SK-N-SH (cell line): ENCODE measurements at regions not wholly inside any gene's neighbourhood (a gene's known extent, or its start where the extent isn't known, plus 50 kb on each side); places are given as distances from the start of the nearest gene placed in this dataset.

ENCODE experiments used
- CTCF ChIA-PET: fragments of 300-600, 350-600 bp; formaldehyde crosslinking; extraction: SDS; loops from one replicate; lab custom pipeline; 2021; lab: Yijun Ruan, JAX
- POLR2A ChIA-PET: fragments of 350-600 bp; sonication (Branson Sonifier 250); formaldehyde crosslinking; extraction: SDS; loops from one replicate; lab custom pipeline; 2020; ENCODE audit warnings: antibody characterized with exemption, inconsistent platforms; lab: Yijun Ruan, JAX
- DNase-seq: peaks from one replicate; pipeline ENCODE4 v3.0.0; 2012
- H2AFZ ChIP-seq: fragments of 200-600 bp; sonication (generic); 2 replicates; pipeline ENCODE4 v1.8.1; 2016; ENCODE audit warnings: antibody characterized with exemption, mild to moderate bottlenecking, low read depth
- H3F3A ChIP-seq: fragments of 200-600 bp; sonication (generic); replicated peaks from 2 replicates; pipeline ENCODE3; 2016; ENCODE audit warnings: antibody characterized with exemption, mild to moderate bottlenecking; ENCODE audit not compliant: insufficient read depth
- H3K27ac ChIP-seq, 2 experiments: fragments of 200-500 bp in 1 of 2; fragments of 200-600 bp in 1 of 2; sonication (Bioruptor generic) in 1 of 2; sonication (generic), shearing (Covaris generic) in 1 of 2; 2 replicates each; pipeline versions ENCODE4 v1.5.1 to v1.6.1; 2014 to 2016; ENCODE audit warnings: low read depth in 2 of 2, inconsistent platforms in 1 of 2, low read length in 1 of 2, mild to moderate bottlenecking in 1 of 2, mixed read lengths in 1 of 2
- H3K27me3 ChIP-seq: fragments of 200-600 bp; sonication (generic), shearing (Covaris generic); 2 replicates; pipeline ENCODE4 v1.6.1; 2016; ENCODE audit warnings: mixed run types; ENCODE audit not compliant: insufficient read depth
- H3K36me3 ChIP-seq, 2 experiments: fragments of 200-500 bp in 1 of 2; fragments of 200-600 bp in 1 of 2; sonication (Bioruptor generic) in 1 of 2; sonication (generic) in 1 of 2; replicated peaks in 1 of 2; 2 replicates each; pipeline versions ENCODE3 to v1.5.1; 2014 to 2016; ENCODE audit warnings: low read length in 1 of 2, mild to moderate bottlenecking in 1 of 2; ENCODE audit not compliant: insufficient read depth in 2 of 2, control insufficient read depth in 1 of 2
- H3K4me1 ChIP-seq, 2 experiments: fragments of 200-500 bp in 1 of 2; fragments of 200-600 bp in 1 of 2; sonication (Bioruptor generic) in 1 of 2; sonication (generic), shearing (Covaris generic) in 1 of 2; 2 replicates each; pipeline versions ENCODE4 v1.5.1 to v1.6.1; 2014 to 2016; ENCODE audit warnings: low read depth in 1 of 2, low read length in 1 of 2, mixed run types in 1 of 2; ENCODE audit not compliant: insufficient read depth in 2 of 2, control insufficient read depth in 1 of 2
- H3K4me2 ChIP-seq: fragments of 200-600 bp; sonication (generic), shearing (Covaris generic); 2 replicates; pipeline ENCODE4 v1.6.1; 2017; ENCODE audit warnings: mixed run types
- H3K4me3 ChIP-seq, 2 experiments: fragments of 200-500 bp in 1 of 2; fragments of 200-600 bp in 1 of 2; sonication (Bioruptor generic) in 1 of 2; sonication (generic), shearing (Covaris generic) in 1 of 2; 2 replicates each; pipeline versions ENCODE4 v1.5.1 to v1.8.1; 2014 to 2016; ENCODE audit warnings: low read depth in 2 of 2, inconsistent platforms in 1 of 2, low read length in 1 of 2, mild to moderate bottlenecking in 1 of 2, mixed read lengths in 1 of 2, moderate library complexity in 1 of 2
- H3K79me2 ChIP-seq: fragments of 200-600 bp; sonication (generic); 2 replicates; pipeline ENCODE4 v1.8.1; 2017; ENCODE audit warnings: mild to moderate bottlenecking; ENCODE audit not compliant: insufficient read depth
- H3K9ac ChIP-seq: fragments of 200-600 bp; sonication (generic); 2 replicates; pipeline ENCODE4 v1.6.1; 2017; ENCODE audit warnings: mixed run types
- H3K9me2 ChIP-seq: fragments of 200-600 bp; sonication (generic); 2 replicates; pipeline ENCODE4 v1.6.1; 2017; ENCODE audit warnings: mixed run types
- H3K9me3 ChIP-seq: fragments of 200-600 bp; sonication (generic); 2 replicates; pipeline ENCODE4 v1.6.1; 2017; ENCODE audit warnings: mixed run types, mild to moderate bottlenecking, moderate library complexity
- H4K20me1 ChIP-seq: fragments of 200-600 bp; sonication (generic); 2 replicates; pipeline ENCODE4 v1.6.1; 2017; ENCODE audit warnings: mild to moderate bottlenecking, mixed run types; ENCODE audit not compliant: insufficient read depth
- ELF1 ChIP-seq: IDR thresholded peaks from 2 replicates; pipeline ENCODE4 v1.4.0; 2012
- FOXM1 ChIP-seq: IDR thresholded peaks from 2 replicates; pipeline ENCODE4 v1.4.0; 2012; ENCODE audit warnings: low read depth, mild to moderate bottlenecking
- GABPA ChIP-seq: IDR thresholded peaks from 2 replicates; pipeline ENCODE4 v1.4.0; 2012; ENCODE audit warnings: low read depth, mild to moderate bottlenecking
- GATA2 ChIP-seq: sonication (generic); formaldehyde crosslinking; IDR thresholded peaks from 2 replicates; pipeline ENCODE4 v1.5.0; 2020; ENCODE audit warnings: mild to moderate bottlenecking, missing genetic modification reagents
- IRF3 ChIP-seq: fragments of 150-350 bp; IDR thresholded peaks from 2 replicates; pipeline ENCODE4 v1.6.1; 2016; ENCODE audit warnings: mild to moderate bottlenecking, low read depth, low read length
- JUND ChIP-seq: IDR thresholded peaks from 2 replicates; pipeline ENCODE4 v1.4.0; 2012
- MEF2A ChIP-seq: IDR thresholded peaks from 2 replicates; pipeline ENCODE4 v1.4.0; 2012; ENCODE audit warnings: low read depth, borderline replicate concordance
- MXI1 ChIP-seq: IDR thresholded peaks from 2 replicates; pipeline ENCODE4 v1.6.1; 2012; ENCODE audit warnings: mild to moderate bottlenecking, low read depth, low read length, improper control_type of control experiment
- NRF1 ChIP-seq: IDR thresholded peaks from 2 replicates; pipeline ENCODE4 v1.6.1; 2012; ENCODE audit warnings: low read depth, mild to moderate bottlenecking, low read length
- POLR2AphosphoS5 ChIP-seq: IDR thresholded peaks from 2 replicates; pipeline ENCODE4 v1.6.1; 2012; ENCODE audit warnings: low read depth, low read length
- RAD21 ChIP-seq: IDR thresholded peaks from 2 replicates; pipeline ENCODE4 v1.6.1; 2012; ENCODE audit warnings: mild to moderate bottlenecking, low read length
- RCOR1 ChIP-seq: fragments of 150-350 bp; IDR thresholded peaks from 2 replicates; pipeline ENCODE4 v1.6.1; 2017; ENCODE audit warnings: antibody characterized with exemption, low read length
- REST ChIP-seq: IDR thresholded peaks from 2 replicates; pipeline ENCODE4 v1.6.1; 2012; ENCODE audit warnings: mild to moderate bottlenecking, low read depth, low read length, moderate library complexity
- SMC3 ChIP-seq: IDR thresholded peaks from 2 replicates; pipeline ENCODE4 v1.6.1; 2012; ENCODE audit warnings: low read depth, low read length, improper control_type of control experiment
- USF2 ChIP-seq: fragments of 150-350 bp; IDR thresholded peaks from 2 replicates; pipeline ENCODE4 v1.6.1; 2017; ENCODE audit warnings: antibody characterized with exemption, low read length, low read depth, borderline replicate concordance
- YY1 ChIP-seq: IDR thresholded peaks from 2 replicates; pipeline ENCODE4 v1.4.0; 2012; ENCODE audit warnings: low read depth, mild to moderate bottlenecking
- WGBS: methylation state at CpG from one replicate; pipeline ENCODE4 v1.1.6; 2017; ENCODE audit warnings: low lambda C conversion rate; 5-methylcytosine and 5-hydroxymethylcytosine counted together
- TF ChIP-seq, protein P1 (sequence below): IDR thresholded peaks from 2 replicates; pipeline ENCODE4 v1.4.0; 2012; ENCODE audit warnings: low read depth, borderline replicate concordance
- TF ChIP-seq, protein P2 (sequence below): IDR thresholded peaks from 2 replicates; pipeline ENCODE4 v1.4.0; 2012; ENCODE audit warnings: low read depth

GRCh38 chr10:28815681-28816080 is 138.4 kb downstream of the BAMBI start:
- POLR2A ChIA-PET, result no interaction called here
- H3K9me2 ChIP-seq, result no peaks in the 10 kb centered on the region

More at GRCh38 chr10:28815681-28816080, 138.4 kb downstream of the BAMBI start:
- Histone ChIP-seq H3K27me3 (no peaks in the 10 kb centered on the region), H4K20me1 (no peaks in the 10 kb centered on the region), H3F3A (no peaks in the 10 kb centered on the region), H3K79me2 (no peaks in the 10 kb centered on the region), H3K27ac (no peak overlapping the region), H3K4me3 (no peak overlapping the region), H2AFZ (no peak overlapping the region), H3K9ac (no peak overlapping the region), H3K4me1 (no peaks in the 10 kb centered on the region), H3K4me2 (no peak overlapping the region), H3K36me3 (no peaks in the 10 kb centered on the region), H3K9me3 (no peaks in the 10 kb centered on the region)
- TF ChIP-seq YY1 (no peak), GATA2 (CRISPR knock-in tag) (no peak), IRF3 (no peak), SMC3 (no peak), FOXM1 (no peak), RAD21 (no peak), RCOR1 (no peak), ELF1 (no peak), REST (no peak), MXI1 (no peak), GABPA (no peak), POLR2AphosphoS5 (no peak), NRF1 (no peak), JUND (no peak), MEF2A (no peak), USF2 (no peak)
- TF ChIP-seq, protein P1, sequence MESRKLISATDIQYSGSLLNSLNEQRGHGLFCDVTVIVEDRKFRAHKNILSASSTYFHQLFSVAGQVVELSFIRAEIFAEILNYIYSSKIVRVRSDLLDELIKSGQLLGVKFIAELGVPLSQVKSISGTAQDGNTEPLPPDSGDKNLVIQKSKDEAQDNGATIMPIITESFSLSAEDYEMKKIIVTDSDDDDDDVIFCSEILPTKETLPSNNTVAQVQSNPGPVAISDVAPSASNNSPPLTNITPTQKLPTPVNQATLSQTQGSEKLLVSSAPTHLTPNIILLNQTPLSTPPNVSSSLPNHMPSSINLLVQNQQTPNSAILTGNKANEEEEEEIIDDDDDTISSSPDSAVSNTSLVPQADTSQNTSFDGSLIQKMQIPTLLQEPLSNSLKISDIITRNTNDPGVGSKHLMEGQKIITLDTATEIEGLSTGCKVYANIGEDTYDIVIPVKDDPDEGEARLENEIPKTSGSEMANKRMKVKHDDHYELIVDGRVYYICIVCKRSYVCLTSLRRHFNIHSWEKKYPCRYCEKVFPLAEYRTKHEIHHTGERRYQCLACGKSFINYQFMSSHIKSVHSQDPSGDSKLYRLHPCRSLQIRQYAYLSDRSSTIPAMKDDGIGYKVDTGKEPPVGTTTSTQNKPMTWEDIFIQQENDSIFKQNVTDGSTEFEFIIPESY, result no peak
- TF ChIP-seq, protein P2, sequence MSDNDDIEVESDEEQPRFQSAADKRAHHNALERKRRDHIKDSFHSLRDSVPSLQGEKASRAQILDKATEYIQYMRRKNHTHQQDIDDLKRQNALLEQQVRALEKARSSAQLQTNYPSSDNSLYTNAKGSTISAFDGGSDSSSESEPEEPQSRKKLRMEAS, result no peak
- 94% methylated on average over 15 of the region's 37 CpGs for WGBS
- DNase-seq, result no peak
- CTCF ChIA-PET, result no interaction called here
